Retinal pigment epithelial cell (primary cell): ENCODE measurements at regions not wholly inside any gene's neighbourhood (a gene's known extent, or its start where the extent isn't known, plus 50 kb on each side); places are given as distances from the start of the nearest gene placed in this dataset.
"Not testable (repeated sequence)": the region's sequence is repeated elsewhere in the genome, so short reads cannot be mapped to it uniquely, and the experiment has no call there.

Experiments
- DNase-seq: peaks from one replicate; pipeline ENCODE4 v3.0.0-alpha.2; 2010; ENCODE audit warnings: low read depth
- H3K4me3 ChIP-seq: 2 replicates; pipeline ENCODE4 v1.5.1; 2011; ENCODE audit warnings: mild to moderate bottlenecking, low read length, control low read depth, moderate library complexity
- CTCF ChIP-seq: conservative IDR thresholded peaks from 2 replicates; pipeline ENCODE4 v1.5.1; 2011; ENCODE audit warnings: low read depth, low read length, control low read depth, inconsistent platforms

- no peak for TF ChIP-seq CTCF
- H3K4me3 ChIP-seq = no peak overlapping the region
- no peak for DNase-seq
Measured at GRCh38 chr5:91456928-91457680, 74.0 kb upstream of the ARRDC3 start.

GRCh38 chr5:91449083-91449482, 66.0 kb upstream of the ARRDC3 start:
- no peak overlapping the region for H3K4me3 ChIP-seq
- TF ChIP-seq CTCF = no peak
- DNase-seq = no peak

- DNase-seq, H3K4me3 ChIP-seq: not testable (repeated sequence)
Measured at GRCh38 chr5:91448079-91448478, 65.0 kb upstream of the ARRDC3 start.

- not testable (repeated sequence) for H3K4me3 ChIP-seq, DNase-seq
Measured at GRCh38 chr5:91446880-91447279, 63.8 kb upstream of the ARRDC3 start.

GRCh38 chr5:91443761-91444467, 60.8 kb upstream of the ARRDC3 start:
- TF ChIP-seq CTCF = no peak
- DNase-seq = peak; percentile 7
- no peak overlapping the region for H3K4me3 ChIP-seq

- peak; percentile 2 for DNase-seq
- H3K4me3 ChIP-seq = no peak overlapping the region
- TF ChIP-seq CTCF = no peak
Measured at GRCh38 chr5:91443023-91443422, 59.9 kb upstream of the ARRDC3 start.

- DNase-seq = no peak
- TF ChIP-seq CTCF = no peak
- H3K4me3 ChIP-seq = no peak overlapping the region
Measured at GRCh38 chr5:91441082-91441481, 58.0 kb upstream of the ARRDC3 start.

GRCh38 chr5:91438871-91439270, 55.8 kb upstream of the ARRDC3 start:
- no peak for TF ChIP-seq CTCF
- no peak overlapping the region for H3K4me3 ChIP-seq
- DNase-seq = no peak
